ENCODE measurements at regions not wholly inside any gene's neighbourhood (a gene's known extent, or its start where the extent isn't known, plus 50 kb on each side); places are given as distances from the start of the nearest gene placed in this dataset.

DNA sequence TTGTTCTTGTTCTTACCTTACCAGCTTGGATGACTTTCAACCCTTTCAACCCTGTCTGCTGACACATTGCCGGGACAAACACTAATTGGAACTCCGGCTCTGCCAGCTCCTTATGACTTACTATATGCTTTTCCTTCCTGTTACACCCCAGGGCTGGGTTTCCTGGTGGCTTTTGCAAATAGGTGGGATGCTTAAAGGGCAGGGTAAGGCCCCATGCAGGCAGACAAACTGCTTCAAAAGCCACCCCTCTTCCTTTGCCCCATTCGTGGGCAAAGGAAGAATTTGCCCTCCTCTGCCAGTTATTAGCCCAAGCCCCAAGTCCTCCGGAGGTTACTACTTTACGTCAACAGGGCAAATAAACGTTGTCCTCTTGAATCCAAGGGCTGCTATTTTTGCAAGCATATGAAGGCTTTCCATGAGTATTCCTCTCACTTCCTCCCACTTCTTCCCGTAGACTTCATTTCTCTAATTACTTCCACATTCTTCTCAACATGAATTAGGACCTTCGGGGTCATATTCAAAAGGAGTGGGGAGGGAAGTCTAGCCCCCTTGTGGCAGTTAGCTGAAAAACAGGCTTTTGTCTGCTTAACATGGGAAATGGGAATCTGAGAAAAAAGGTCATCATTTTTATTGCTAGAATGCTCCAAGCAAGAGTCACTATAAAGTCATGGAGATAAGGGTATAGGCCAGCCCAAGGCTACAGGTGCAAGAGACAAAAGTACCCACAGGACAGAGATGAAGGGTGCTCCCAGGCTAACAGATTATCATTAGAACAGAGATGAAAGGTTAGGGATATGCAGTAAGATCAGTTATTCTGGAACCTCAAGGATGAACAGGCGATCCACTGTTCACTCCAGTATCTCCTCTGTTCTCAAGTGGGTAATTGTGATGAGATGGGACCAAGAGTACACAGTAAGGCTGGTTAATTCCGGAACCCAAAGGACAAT lies 56.3 kb upstream of the FSTL1 start:
- TF ChIP-seq EZH2phosphoT487 (IDR thresholded peaks at IDR 0.05; ENCODE audit: borderline replicate concordance, low read length), result no peak
- TF ChIP-seq, protein P1, sequence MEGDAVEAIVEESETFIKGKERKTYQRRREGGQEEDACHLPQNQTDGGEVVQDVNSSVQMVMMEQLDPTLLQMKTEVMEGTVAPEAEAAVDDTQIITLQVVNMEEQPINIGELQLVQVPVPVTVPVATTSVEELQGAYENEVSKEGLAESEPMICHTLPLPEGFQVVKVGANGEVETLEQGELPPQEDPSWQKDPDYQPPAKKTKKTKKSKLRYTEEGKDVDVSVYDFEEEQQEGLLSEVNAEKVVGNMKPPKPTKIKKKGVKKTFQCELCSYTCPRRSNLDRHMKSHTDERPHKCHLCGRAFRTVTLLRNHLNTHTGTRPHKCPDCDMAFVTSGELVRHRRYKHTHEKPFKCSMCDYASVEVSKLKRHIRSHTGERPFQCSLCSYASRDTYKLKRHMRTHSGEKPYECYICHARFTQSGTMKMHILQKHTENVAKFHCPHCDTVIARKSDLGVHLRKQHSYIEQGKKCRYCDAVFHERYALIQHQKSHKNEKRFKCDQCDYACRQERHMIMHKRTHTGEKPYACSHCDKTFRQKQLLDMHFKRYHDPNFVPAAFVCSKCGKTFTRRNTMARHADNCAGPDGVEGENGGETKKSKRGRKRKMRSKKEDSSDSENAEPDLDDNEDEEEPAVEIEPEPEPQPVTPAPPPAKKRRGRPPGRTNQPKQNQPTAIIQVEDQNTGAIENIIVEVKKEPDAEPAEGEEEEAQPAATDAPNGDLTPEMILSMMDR (IDR thresholded peaks at IDR 0.05; ENCODE audit: low read depth, low read length, poor library complexity, severe bottlenecking), result peak; percentile 77
